ENCODE measurements at regions not wholly inside any gene's neighbourhood (a gene's known extent, or its start where the extent isn't known, plus 50 kb on each side); places are given as distances from the start of the nearest gene placed in this dataset.

GRCh38 chr6:164346631-164347030, 932.1 kb downstream of the QKI start:
- TF ChIP-seq CTCF (IDR thresholded peaks at IDR 0.05) (no peak), POLR2A (IDR thresholded peaks at IDR 0.05) (no peak), EP300 (IDR thresholded peaks at IDR 0.05; ENCODE audit: low read depth) (no peak), POLR2AphosphoS5 (IDR thresholded peaks at IDR 0.05) (no peak)
